SK-N-SH treated with all-trans-retinoic acid at 6 μM for 48 hours (cell line): ENCODE measurements at regions not wholly inside any gene's neighbourhood (a gene's known extent, or its start where the extent isn't known, plus 50 kb on each side); places are given as distances from the start of the nearest gene placed in this dataset.

Source experiments
- CREB5 ChIP-seq: fragments of 250-450 bp; sonication (Bioruptor Pico); IDR thresholded peaks from 2 replicates; pipeline ENCODE4 v1.5.1; 2020; ENCODE audit warnings: low read depth, mild to moderate bottlenecking, moderate library complexity
- CSDC2 ChIP-seq: fragments of 250-450 bp; sonication (Bioruptor Pico); IDR thresholded peaks from 2 replicates; pipeline ENCODE4 v1.5.0; 2020; ENCODE audit warnings: mild to moderate bottlenecking, moderate library complexity
- CSRNP3 ChIP-seq: fragments of 250-450 bp; sonication (Bioruptor Pico); IDR thresholded peaks from 2 replicates; pipeline ENCODE4 v1.5.1; 2021; ENCODE audit warnings: mild to moderate bottlenecking, moderate library complexity
- ISL1 ChIP-seq: fragments of 250-450 bp; sonication (Bioruptor Pico); IDR thresholded peaks from 2 replicates; pipeline ENCODE4 v2.1.2; 2022; ENCODE audit warnings: mild to moderate bottlenecking, moderate library complexity
- PATZ1 ChIP-seq: fragments of 250-450 bp; sonication (Bioruptor Pico); IDR thresholded peaks from 2 replicates; pipeline ENCODE4 v1.8.0; 2020; ENCODE audit warnings: mild to moderate bottlenecking, moderate library complexity, borderline replicate concordance
- PPARA ChIP-seq: fragments of 250-450 bp; sonication (Bioruptor Pico); IDR thresholded peaks from 2 replicates; pipeline ENCODE4 v1.5.0; 2020; ENCODE audit warnings: mild to moderate bottlenecking, borderline replicate concordance
- SNAI2 ChIP-seq: fragments of 250-450 bp; sonication (Bioruptor Pico); IDR thresholded peaks from 2 replicates; pipeline ENCODE4 v1.5.0; 2020; ENCODE audit warnings: mild to moderate bottlenecking, moderate library complexity
- TOX ChIP-seq: fragments of 250-450 bp; sonication (Bioruptor Pico); IDR thresholded peaks from 2 replicates; pipeline ENCODE4 v1.8.0; 2021; ENCODE audit warnings: mild to moderate bottlenecking, moderate library complexity, borderline replicate concordance
- TSHZ2 ChIP-seq: fragments of 250-450 bp; sonication (Bioruptor Pico); IDR thresholded peaks from 2 replicates; pipeline ENCODE4 v1.5.0; 2020; ENCODE audit warnings: mild to moderate bottlenecking, moderate library complexity
- ZC3H10 ChIP-seq: fragments of 250-450 bp; sonication (Bioruptor Pico); IDR thresholded peaks from 2 replicates; pipeline ENCODE4 v1.5.1; 2021; ENCODE audit warnings: mild to moderate bottlenecking, moderate library complexity
- ZFP3 ChIP-seq: fragments of 250-450 bp; sonication (Bioruptor Pico); IDR thresholded peaks from 2 replicates; pipeline ENCODE4 v1.5.0; 2020; ENCODE audit warnings: mild to moderate bottlenecking, moderate library complexity
- ZFP30 ChIP-seq: fragments of 450-650 bp; formaldehyde crosslinking; IDR thresholded peaks from 2 replicates; pipeline ENCODE4 v1.5.0; 2022; ENCODE audit warnings: mild to moderate bottlenecking, moderate library complexity
- ZNF8 ChIP-seq: fragments of 450-650 bp; formaldehyde crosslinking; IDR thresholded peaks from 2 replicates; pipeline ENCODE4 v1.5.0; 2020; ENCODE audit warnings: mild to moderate bottlenecking, moderate library complexity

- TF ChIP-seq ZFP30 (CRISPR knock-in tag), result no peak
- TF ChIP-seq ZC3H10 (CRISPR knock-in tag), result no peak
- TF ChIP-seq PATZ1 (CRISPR knock-in tag), result no peak
- no peak for TF ChIP-seq PPARA (CRISPR knock-in tag)
- TF ChIP-seq TSHZ2, result no peak
- no peak for TF ChIP-seq SNAI2 (CRISPR knock-in tag)
- no peak for TF ChIP-seq CSRNP3 (CRISPR knock-in tag)
- TF ChIP-seq ZNF8, result no peak
- no peak for TF ChIP-seq ISL1 (CRISPR knock-in tag)
- no peak for TF ChIP-seq ZFP3 (CRISPR knock-in tag)
- TF ChIP-seq CREB5 (CRISPR knock-in tag), result no peak
- TF ChIP-seq CSDC2 (CRISPR knock-in tag), result no peak
- no peak for TF ChIP-seq TOX (CRISPR knock-in tag)
These were observed 621.9 kb upstream of the CITED2 start for GRCh38 chr6:139996253-139996834.
